Hepatocyte (in vitro differentiated cells): ENCODE measurements at regions not wholly inside any gene's neighbourhood (a gene's known extent, or its start where the extent isn't known, plus 50 kb on each side); places are given as distances from the start of the nearest gene placed in this dataset.

ENCODE experiments used
- CTCF ChIP-seq: fragments of 200-600 bp; sonication (generic); IDR thresholded peaks from 2 replicates; pipeline ENCODE4 v1.5.1; 2016; ENCODE audit warnings: antibody characterized with exemption, mild to moderate bottlenecking; ENCODE audit not compliant: poor library complexity
- EZH2 ChIP-seq: fragments of 200-600 bp; sonication (generic); IDR thresholded peaks from 2 replicates; pipeline ENCODE4 v1.6.1; 2016; ENCODE audit warnings: antibody characterized with exemption, mild to moderate bottlenecking, borderline replicate concordance
- EZH2phosphoT487 ChIP-seq: fragments of 200-600 bp; sonication (generic); IDR thresholded peaks from one replicate; pipeline ENCODE4 v1.6.1; 2018; ENCODE audit warnings: antibody characterized with exemption, mild to moderate bottlenecking, low read depth, moderate library complexity; ENCODE audit not compliant: unreplicated experiment, severe bottlenecking

DNA sequence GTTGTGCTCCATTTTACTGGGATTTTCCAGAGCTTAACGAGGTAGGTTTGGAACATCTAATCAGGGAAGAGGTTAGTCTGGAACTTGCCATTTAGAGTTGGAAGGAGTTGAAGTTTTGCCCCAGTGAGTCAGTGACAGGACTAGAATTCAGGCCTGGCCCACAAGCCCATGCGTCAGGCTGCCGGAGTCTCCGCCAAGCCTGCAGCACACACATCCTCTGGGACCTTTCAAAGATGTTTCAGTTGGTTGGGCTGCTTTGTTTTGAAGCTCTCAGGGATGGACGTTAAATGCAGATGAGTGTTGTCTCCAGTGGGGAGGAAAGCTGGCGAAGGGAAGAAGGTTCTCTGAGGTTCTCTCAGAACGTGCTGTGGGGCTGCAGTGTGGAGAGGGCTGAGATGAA is 147.0 kb downstream of the PSAT1 start:
- TF ChIP-seq CTCF, result no peak
- TF ChIP-seq EZH2, result no peak
- TF ChIP-seq EZH2phosphoT487, result no peak
